ENCODE measurements at regions not wholly inside any gene's neighbourhood (a gene's known extent, or its start where the extent isn't known, plus 50 kb on each side); places are given as distances from the start of the nearest gene placed in this dataset.

GRCh38 chr9:86836797-86837196, 110.5 kb downstream of the GAS1 start:
- no peak for TF ChIP-seq CTCF (conservative IDR thresholded peaks at IDR 0.05 in 1 of 2, IDR thresholded peaks at IDR 0.05 in 1 of 2; ENCODE audit: low read depth in 1 of 2, low read length in 2 of 2)
- no peak for TF ChIP-seq EZH2 (IDR thresholded peaks at IDR 0.05; ENCODE audit: low read length, missing control alignments)

Measured in fibroblast of lung (primary cell).